SK-N-SH treated with all-trans-retinoic acid at 6 μM for 48 hours (cell line): ENCODE measurements at regions not wholly inside any gene's neighbourhood (a gene's known extent, or its start where the extent isn't known, plus 50 kb on each side); places are given as distances from the start of the nearest gene placed in this dataset.

Experiments
- ATAC-seq: fragments of 200-7000 bp; cut with Tn5 transposase; 3 replicates; pipeline ENCODE4 v1.9.1; 2020; ENCODE audit warnings: mild to moderate bottlenecking, moderate library complexity
- ARNTL ChIP-seq: fragments of 450-650 bp; formaldehyde crosslinking; IDR thresholded peaks from 2 replicates; pipeline ENCODE4 v1.5.0; 2020; ENCODE audit warnings: low read depth, mild to moderate bottlenecking, moderate library complexity, borderline replicate concordance
- BACH2 ChIP-seq: fragments of 250-450 bp; sonication (Bioruptor Pico); IDR thresholded peaks from 2 replicates; pipeline ENCODE4 v1.9.0; 2021; ENCODE audit warnings: mild to moderate bottlenecking, borderline replicate concordance
- CREB5 ChIP-seq: fragments of 250-450 bp; sonication (Bioruptor Pico); IDR thresholded peaks from 2 replicates; pipeline ENCODE4 v1.5.1; 2020; ENCODE audit warnings: low read depth, mild to moderate bottlenecking, moderate library complexity
- CSRNP3 ChIP-seq: fragments of 250-450 bp; sonication (Bioruptor Pico); IDR thresholded peaks from 2 replicates; pipeline ENCODE4 v1.5.1; 2021; ENCODE audit warnings: mild to moderate bottlenecking, moderate library complexity
- ESRRG ChIP-seq: fragments of 250-450 bp; sonication (Bioruptor Pico); IDR thresholded peaks from 2 replicates; pipeline ENCODE4 v1.6.1; 2021; ENCODE audit warnings: mild to moderate bottlenecking
- GLIS3 ChIP-seq: fragments of 250-450 bp; sonication (Bioruptor Pico); IDR thresholded peaks from 2 replicates; pipeline ENCODE4 v1.5.0; 2020; ENCODE audit warnings: mild to moderate bottlenecking, moderate library complexity
- ISL1 ChIP-seq: fragments of 250-450 bp; sonication (Bioruptor Pico); IDR thresholded peaks from 2 replicates; pipeline ENCODE4 v2.1.2; 2022; ENCODE audit warnings: mild to moderate bottlenecking, moderate library complexity
- OSR1 ChIP-seq: fragments of 250-450 bp; sonication (Bioruptor Pico); IDR thresholded peaks from 2 replicates; pipeline ENCODE4 v1.8.0; 2022; ENCODE audit warnings: moderate library complexity, mild to moderate bottlenecking, inconsistent platforms
- POU6F1 ChIP-seq: fragments of 250-450 bp; sonication (Bioruptor Pico); IDR thresholded peaks from 2 replicates; pipeline ENCODE4 v1.8.0; 2021; ENCODE audit warnings: low read depth, mild to moderate bottlenecking, moderate library complexity, borderline replicate concordance
- PPARA ChIP-seq: fragments of 250-450 bp; sonication (Bioruptor Pico); IDR thresholded peaks from 2 replicates; pipeline ENCODE4 v1.5.0; 2020; ENCODE audit warnings: mild to moderate bottlenecking, borderline replicate concordance
- RARB ChIP-seq: fragments of 250-450 bp; sonication (Bioruptor Pico); IDR thresholded peaks from 2 replicates; pipeline ENCODE4 v1.8.0; 2021; ENCODE audit warnings: mild to moderate bottlenecking, moderate library complexity
- SNAI2 ChIP-seq: fragments of 250-450 bp; sonication (Bioruptor Pico); IDR thresholded peaks from 2 replicates; pipeline ENCODE4 v1.5.0; 2020; ENCODE audit warnings: mild to moderate bottlenecking, moderate library complexity
- TCF4 ChIP-seq: fragments of 250-450 bp; sonication (Bioruptor Pico); IDR thresholded peaks from 2 replicates; pipeline ENCODE4 v1.8.0; 2021; ENCODE audit warnings: mild to moderate bottlenecking, moderate library complexity, borderline replicate concordance
- TSHZ2 ChIP-seq: fragments of 250-450 bp; sonication (Bioruptor Pico); IDR thresholded peaks from 2 replicates; pipeline ENCODE4 v1.5.0; 2020; ENCODE audit warnings: mild to moderate bottlenecking, moderate library complexity
- ZC3H10 ChIP-seq: fragments of 250-450 bp; sonication (Bioruptor Pico); IDR thresholded peaks from 2 replicates; pipeline ENCODE4 v1.5.1; 2021; ENCODE audit warnings: mild to moderate bottlenecking, moderate library complexity
- ZFP3 ChIP-seq: fragments of 250-450 bp; sonication (Bioruptor Pico); IDR thresholded peaks from 2 replicates; pipeline ENCODE4 v1.5.0; 2020; ENCODE audit warnings: mild to moderate bottlenecking, moderate library complexity
- ZFP30 ChIP-seq: fragments of 450-650 bp; formaldehyde crosslinking; IDR thresholded peaks from 2 replicates; pipeline ENCODE4 v1.5.0; 2022; ENCODE audit warnings: mild to moderate bottlenecking, moderate library complexity
- ZNF565 ChIP-seq: fragments of 450-650 bp; formaldehyde crosslinking; conservative IDR thresholded peaks from 2 replicates; pipeline ENCODE4 v1.5.0; 2020; ENCODE audit warnings: low read depth, mild to moderate bottlenecking, moderate library complexity
- ZNF70 ChIP-seq: fragments of 450-650 bp; formaldehyde crosslinking; IDR thresholded peaks from 2 replicates; pipeline ENCODE4 v1.5.0; 2020; ENCODE audit warnings: mild to moderate bottlenecking, moderate library complexity
- ZNF8 ChIP-seq: fragments of 450-650 bp; formaldehyde crosslinking; IDR thresholded peaks from 2 replicates; pipeline ENCODE4 v1.5.0; 2020; ENCODE audit warnings: mild to moderate bottlenecking, moderate library complexity

GRCh38 chr12:96098631-96099030, 63.2 kb upstream of the LTA4H start:
- no peak for ATAC-seq

GRCh38 chr12:96099421-96099820, 64.0 kb upstream of the LTA4H start:
- no peak for ATAC-seq
- TF ChIP-seq ZC3H10 (CRISPR knock-in tag) = no peak
- no peak for TF ChIP-seq CREB5
- no peak for TF ChIP-seq CSRNP3 (CRISPR knock-in tag)
- no peak for TF ChIP-seq ZNF8
- TF ChIP-seq POU6F1 = no peak
- no peak for TF ChIP-seq ESRRG (CRISPR knock-in tag)
- TF ChIP-seq ZFP30 = no peak
- TF ChIP-seq GLIS3 = no peak
- no peak for TF ChIP-seq ARNTL
- TF ChIP-seq SNAI2 (CRISPR knock-in tag) = no peak
- no peak for TF ChIP-seq PPARA (CRISPR knock-in tag)
- no peak for TF ChIP-seq RARB
- TF ChIP-seq BACH2 = no peak
- no peak for TF ChIP-seq ISL1 (CRISPR knock-in tag)
- no peak for TF ChIP-seq ZNF70 (CRISPR knock-in tag)

More at GRCh38 chr12:96098631-96099030, 63.2 kb upstream of the LTA4H start:
- TF ChIP-seq PPARA (CRISPR knock-in tag) (no peak), ISL1 (CRISPR knock-in tag) (no peak), OSR1 (CRISPR knock-in tag) (no peak), ZNF8 (no peak), ZFP30 (no peak), ZNF565 (CRISPR knock-in tag) (no peak), ZFP3 (no peak)

GRCh38 chr12:96099986-96100385, 64.6 kb upstream of the LTA4H start:
- ATAC-seq = no peak
- TF ChIP-seq ZFP30 (no peak), ISL1 (CRISPR knock-in tag) (no peak), PPARA (CRISPR knock-in tag) (no peak), SNAI2 (CRISPR knock-in tag) (no peak)

- no peak for ATAC-seq
- TF ChIP-seq CSRNP3 (CRISPR knock-in tag) (no peak), TSHZ2 (CRISPR knock-in tag) (no peak), ZNF565 (CRISPR knock-in tag) (no peak), ZFP30 (no peak), ISL1 (CRISPR knock-in tag) (no peak), ZC3H10 (CRISPR knock-in tag) (no peak), ARNTL (no peak), TCF4 (CRISPR knock-in tag) (no peak)
These were observed 66.4 kb upstream of the LTA4H start for GRCh38 chr12:96101806-96102205.
